GM19397 (cell line): ENCODE measurements at regions not wholly inside any gene's neighbourhood (a gene's known extent, or its start where the extent isn't known, plus 50 kb on each side); places are given as distances from the start of the nearest gene placed in this dataset.

Experiments
- ATAC-seq: cut with Tn5 transposase; IDR thresholded peaks from one replicate; pipeline ENCODE4 v1.9.1; 2021; ENCODE audit warnings: mild to moderate bottlenecking, moderate library complexity; ENCODE audit not compliant: unreplicated experiment

- ATAC-seq = no peak
These were observed 51.7 kb upstream of the RCN1 start for GRCh38 chr11:32039149-32039548.

- no peak for ATAC-seq
These were observed 56.2 kb upstream of the RCN1 start for GRCh38 chr11:32034680-32035079.

- no peak for ATAC-seq
These were observed 56.7 kb upstream of the RCN1 start for GRCh38 chr11:32034149-32034548.

GRCh38 chr11:32033491-32033890 is 57.4 kb upstream of the RCN1 start:
- ATAC-seq = no peak

GRCh38 chr11:32033067-32033466 is 57.8 kb upstream of the RCN1 start:
- no peak for ATAC-seq

GRCh38 chr11:32032478-32032877 is 58.4 kb upstream of the RCN1 start:
- ATAC-seq = no peak

GRCh38 chr11:32032052-32032451 is 58.8 kb upstream of the RCN1 start:
- ATAC-seq = no peak

- no peak for ATAC-seq
These were observed 59.9 kb upstream of the RCN1 start for GRCh38 chr11:32030875-32031503.

- ATAC-seq = no peak
These were observed 61.2 kb upstream of the RCN1 start for GRCh38 chr11:32029721-32030120.

- ATAC-seq = no peak
These were observed 62.7 kb upstream of the RCN1 start for GRCh38 chr11:32028201-32028600.

GRCh38 chr11:32026766-32027165 is 64.1 kb upstream of the RCN1 start:
- no peak for ATAC-seq

GRCh38 chr11:32024948-32025347 is 65.9 kb upstream of the RCN1 start:
- no peak for ATAC-seq

- ATAC-seq = no peak
These were observed 67.2 kb upstream of the RCN1 start for GRCh38 chr11:32023370-32024305.

- no peak for ATAC-seq
These were observed 72.2 kb upstream of the RCN1 start for GRCh38 chr11:32018672-32019071.

- no peak for ATAC-seq
These were observed 74.8 kb upstream of the RCN1 start for GRCh38 chr11:32016111-32016510.

- ATAC-seq = no peak
These were observed 75.4 kb upstream of the RCN1 start for GRCh38 chr11:32015427-32015826.

- no peak for ATAC-seq
These were observed 77.3 kb upstream of the RCN1 start for GRCh38 chr11:32013603-32014002.

GRCh38 chr11:32012049-32012448 is 78.8 kb upstream of the RCN1 start:
- ATAC-seq = no peak

- no peak for ATAC-seq
These were observed 81.9 kb upstream of the RCN1 start for GRCh38 chr11:32008880-32009551.

GRCh38 chr11:32006799-32007388 is 84.0 kb upstream of the RCN1 start:
- no peak for ATAC-seq

- ATAC-seq = no peak
These were observed 85.0 kb upstream of the RCN1 start for GRCh38 chr11:32005786-32006416.
